ENCODE measurements at regions not wholly inside any gene's neighbourhood (a gene's known extent, or its start where the extent isn't known, plus 50 kb on each side); places are given as distances from the start of the nearest gene placed in this dataset.

- H3K27ac Mint-ChIP-seq: no peak overlapping the region
- CTCF ChIA-PET: no interaction called here
Observed at GRCh38 chr5:121279801-121280200, 571.9 kb upstream of the FTMT start.

DNA sequence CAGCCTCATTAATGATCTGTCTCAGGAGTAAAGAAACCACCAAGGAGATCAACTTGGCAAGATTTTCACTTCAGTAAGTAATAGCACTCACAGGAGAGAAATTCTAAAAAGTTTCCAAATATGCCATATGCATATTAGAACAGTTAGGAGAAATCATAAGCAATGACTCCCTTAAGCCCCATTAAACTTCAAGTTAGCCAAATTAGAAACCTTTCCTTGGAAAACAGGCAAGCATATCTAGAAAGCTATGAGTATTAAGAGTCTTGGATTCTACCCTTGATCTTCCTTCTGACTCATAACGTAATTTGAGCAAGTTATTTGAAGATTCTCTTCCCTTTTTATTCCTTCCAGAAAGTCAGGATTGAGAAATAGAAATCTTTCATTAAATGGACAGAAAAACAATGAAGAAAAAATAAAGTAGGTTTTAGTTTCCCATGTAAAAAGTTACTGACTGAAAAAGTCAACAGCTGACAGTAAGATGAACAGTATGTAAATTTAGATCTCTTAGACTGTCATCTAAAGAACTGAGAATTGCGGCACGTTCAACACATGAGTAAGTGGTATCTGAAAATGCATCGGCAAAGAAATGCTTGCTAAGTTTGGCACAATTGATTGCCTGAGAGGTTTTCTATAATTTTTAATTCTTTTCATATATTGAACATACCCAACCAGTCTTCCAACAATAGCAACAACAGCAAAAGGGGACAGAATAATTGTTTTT, 565.7 kb upstream of the FTMT start:
- H3K9me3 Mint-ChIP-seq: peaks cover 6% of the 10 kb centered on the region
- H3K27ac Mint-ChIP-seq: no peak overlapping the region
- H3K27me3 Mint-ChIP-seq: no peaks in the 10 kb centered on the region
- no peak for DNase-seq
- CTCF ChIA-PET: no interaction called here
- H3K4me1 Mint-ChIP-seq: no peaks in the 10 kb centered on the region
- no peaks in the 10 kb centered on the region for H3K36me3 Mint-ChIP-seq (ENCODE audit: low read depth)
- H3K4me3 Mint-ChIP-seq: no peak overlapping the region
- POLR2A ChIA-PET: no interaction called here

More at GRCh38 chr5:121279801-121280200, 571.9 kb upstream of the FTMT start:
- H3K4me1 Mint-ChIP-seq: no peaks in the 10 kb centered on the region
- no peak overlapping the region for H3K4me3 Mint-ChIP-seq
- POLR2A ChIA-PET: no interaction called here
- H3K36me3 Mint-ChIP-seq (ENCODE audit: low read depth): no peaks in the 10 kb centered on the region
- no peak for DNase-seq
- peaks cover 2% of the 10 kb centered on the region for H3K9me3 Mint-ChIP-seq
- H3K27me3 Mint-ChIP-seq: no peaks in the 10 kb centered on the region

DNA sequence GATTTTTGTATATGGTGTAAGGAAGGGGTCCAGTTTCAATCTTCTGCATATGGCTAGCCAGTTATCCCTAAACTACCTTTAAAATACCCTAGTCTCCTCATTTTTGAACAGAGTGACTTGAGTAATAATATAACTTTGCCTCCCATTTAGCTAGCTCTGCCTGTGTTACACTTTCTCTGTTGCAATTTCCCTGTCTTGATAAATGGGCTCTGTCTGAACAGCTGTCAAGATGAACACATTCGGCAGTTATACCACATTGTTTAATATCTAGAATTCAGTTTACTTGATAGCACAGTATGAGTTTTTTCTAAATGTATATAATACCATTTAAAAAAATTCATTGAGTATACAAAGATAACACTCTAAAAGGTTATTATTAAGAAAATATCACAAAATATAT, 562.9 kb upstream of the FTMT start:
- Mint-ChIP-seq H3K36me3 (ENCODE audit: low read depth) (no peaks in the 10 kb centered on the region), H3K9me3 (peaks cover 9% of the 10 kb centered on the region), H3K27me3 (no peaks in the 10 kb centered on the region), H3K27ac (no peak overlapping the region), H3K4me1 (no peaks in the 10 kb centered on the region), H3K4me3 (no peak overlapping the region)
- CTCF ChIA-PET: no interaction called here
- POLR2A ChIA-PET: no interaction called here
- DNase-seq: no peak

GRCh38 chr5:121292664-121293063, 559.0 kb upstream of the FTMT start:
- H3K4me1 Mint-ChIP-seq: no peaks in the 10 kb centered on the region
- no peak overlapping the region for H3K27ac Mint-ChIP-seq
- CTCF ChIA-PET: no interaction called here
- H3K4me3 Mint-ChIP-seq: no peak overlapping the region
- H3K36me3 Mint-ChIP-seq (ENCODE audit: low read depth): no peaks in the 10 kb centered on the region
- POLR2A ChIA-PET: no interaction called here
- no peaks in the 10 kb centered on the region for H3K27me3 Mint-ChIP-seq
- peaks cover 6% of the 10 kb centered on the region for H3K9me3 Mint-ChIP-seq
- no peak for DNase-seq

DNA sequence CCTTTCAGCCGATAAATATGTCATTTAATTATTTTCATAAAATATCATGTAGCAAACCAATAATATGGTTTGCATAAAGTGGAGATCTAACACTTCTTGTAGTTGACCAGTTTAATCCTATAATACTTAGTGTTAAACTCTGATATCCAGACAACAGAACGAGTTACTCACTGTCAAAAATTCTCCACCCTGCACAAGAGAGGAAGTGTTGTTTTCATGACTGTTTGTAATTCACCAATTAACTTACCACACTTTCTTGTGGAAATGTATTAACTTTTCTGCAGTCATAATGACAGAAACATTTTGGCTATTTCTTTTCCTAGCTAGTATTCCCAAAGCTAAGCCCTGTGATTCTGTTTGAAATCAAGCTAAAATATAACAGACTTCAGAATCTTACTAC, 555.3 kb upstream of the FTMT start:
- CTCF ChIA-PET: no interaction called here
- Mint-ChIP-seq H3K4me1 (no peaks in the 10 kb centered on the region), H3K4me3 (no peak overlapping the region), H3K36me3 (ENCODE audit: low read depth) (no peaks in the 10 kb centered on the region), H3K27ac (no peak overlapping the region), H3K9me3 (no peaks in the 10 kb centered on the region), H3K27me3 (no peaks in the 10 kb centered on the region)
- POLR2A ChIA-PET: no interaction called here
- DNase-seq: no peak

DNA sequence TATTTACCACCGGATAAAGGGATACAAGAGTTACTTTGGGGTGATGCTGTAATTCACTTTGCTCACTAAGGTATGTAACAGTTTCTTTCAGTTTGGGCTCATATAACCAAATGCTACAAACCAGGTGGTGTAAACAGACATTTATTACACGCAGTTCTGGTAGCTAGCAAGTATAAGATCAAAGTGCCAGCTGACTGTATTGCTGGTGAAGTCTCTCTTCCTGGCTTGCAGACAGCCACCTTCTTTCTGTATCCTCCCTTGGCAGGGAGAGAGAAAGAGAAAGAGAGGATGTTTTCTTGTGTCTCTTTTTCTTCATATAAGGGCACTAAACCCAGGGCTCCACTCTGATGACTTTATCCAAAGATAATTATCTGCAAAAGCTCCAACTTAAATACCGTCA, 552.5 kb upstream of the FTMT start:
- no peak overlapping the region for H3K4me3 Mint-ChIP-seq
- H3K4me1 Mint-ChIP-seq: no peaks in the 10 kb centered on the region
- POLR2A ChIA-PET: no interaction called here
- no peaks in the 10 kb centered on the region for H3K9me3 Mint-ChIP-seq
- CTCF ChIA-PET: no interaction called here
- no peaks in the 10 kb centered on the region for H3K27me3 Mint-ChIP-seq
- H3K27ac Mint-ChIP-seq: no peak overlapping the region
- no peaks in the 10 kb centered on the region for H3K36me3 Mint-ChIP-seq (ENCODE audit: low read depth)
- DNase-seq: no peak

GRCh38 chr5:121304838-121305237, 546.8 kb upstream of the FTMT start:
- Mint-ChIP-seq H3K9me3 (peaks cover 1% of the 10 kb centered on the region), H3K27me3 (no peaks in the 10 kb centered on the region), H3K36me3 (ENCODE audit: low read depth) (no peaks in the 10 kb centered on the region), H3K4me3 (no peak overlapping the region), H3K27ac (no peak overlapping the region), H3K4me1 (no peaks in the 10 kb centered on the region)
- POLR2A ChIA-PET: no interaction called here
- CTCF ChIA-PET: no interaction called here
- DNase-seq: no peak

- Mint-ChIP-seq H3K36me3 (ENCODE audit: low read depth) (no peaks in the 10 kb centered on the region), H3K4me3 (no peak overlapping the region), H3K9me3 (peaks cover 23% of the 10 kb centered on the region), H3K4me1 (no peaks in the 10 kb centered on the region), H3K27me3 (no peaks in the 10 kb centered on the region), H3K27ac (no peak overlapping the region)
- POLR2A ChIA-PET: no interaction called here
- CTCF ChIA-PET: no interaction called here
- no peak for DNase-seq
Observed at GRCh38 chr5:121313886-121314285, 537.8 kb upstream of the FTMT start.

- Mint-ChIP-seq H3K36me3 (ENCODE audit: low read depth) (no peaks in the 10 kb centered on the region), H3K9me3 (peaks cover 17% of the 10 kb centered on the region), H3K4me1 (no peaks in the 10 kb centered on the region), H3K27me3 (no peaks in the 10 kb centered on the region), H3K4me3 (no peak overlapping the region), H3K27ac (no peak overlapping the region)
- CTCF ChIA-PET: no interaction called here
- no peak for DNase-seq
- POLR2A ChIA-PET: no interaction called here
Observed at GRCh38 chr5:121315786-121316185, 535.9 kb upstream of the FTMT start.

- CTCF ChIA-PET: no interaction called here
- H3K27me3 Mint-ChIP-seq: no peaks in the 10 kb centered on the region
- H3K4me3 Mint-ChIP-seq: no peak overlapping the region
- no peak overlapping the region for H3K27ac Mint-ChIP-seq
- no peaks in the 10 kb centered on the region for H3K36me3 Mint-ChIP-seq (ENCODE audit: low read depth)
- POLR2A ChIA-PET: no interaction called here
- no peaks in the 10 kb centered on the region for H3K4me1 Mint-ChIP-seq
- H3K9me3 Mint-ChIP-seq: peaks cover 13% of the 10 kb centered on the region
- no peak for DNase-seq
Observed at GRCh38 chr5:121319292-121319691, 532.4 kb upstream of the FTMT start.

GRCh38 chr5:121325930-121326329, 525.8 kb upstream of the FTMT start:
- Mint-ChIP-seq H3K4me1 (no peaks in the 10 kb centered on the region), H3K27me3 (no peaks in the 10 kb centered on the region), H3K4me3 (no peak overlapping the region), H3K27ac (no peak overlapping the region), H3K36me3 (ENCODE audit: low read depth) (no peaks in the 10 kb centered on the region), H3K9me3 (no peaks in the 10 kb centered on the region)
- ChIA-PET POLR2A (no interaction called here), CTCF (no interaction called here)
- DNase-seq: no peak

DNA sequence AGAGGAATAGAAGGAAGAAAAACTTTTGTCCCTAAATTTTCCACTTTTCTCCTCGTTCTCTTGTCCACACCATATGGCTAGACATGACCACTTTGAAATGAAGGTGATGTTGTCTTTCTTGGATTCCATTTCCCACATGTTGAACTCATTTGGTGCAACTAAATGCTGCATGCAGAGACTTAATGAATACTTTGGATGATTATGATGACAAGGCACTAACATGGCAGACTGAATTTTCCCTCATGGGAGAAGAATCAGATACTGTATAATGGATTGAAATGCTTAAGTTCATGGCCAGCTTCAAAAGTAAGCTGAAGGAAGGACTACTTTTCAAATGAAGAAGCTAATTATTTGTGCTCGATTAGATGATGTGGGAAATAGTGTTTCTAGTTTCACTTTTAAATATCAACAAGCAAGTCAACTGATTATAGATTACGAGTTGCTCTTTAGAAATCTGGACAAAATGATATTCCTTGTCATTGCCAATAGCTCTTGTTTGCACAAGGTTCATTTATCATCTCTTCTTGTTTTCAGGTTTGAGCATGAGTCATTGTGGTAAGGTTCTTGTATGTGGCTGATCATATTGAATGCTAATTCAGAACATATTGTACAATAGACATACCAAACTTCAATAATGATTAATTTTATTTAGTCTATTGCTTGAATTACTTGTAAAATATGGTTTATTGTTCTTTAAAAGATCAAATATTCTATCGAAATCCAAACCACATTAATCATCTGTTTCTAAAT, 501.3 kb upstream of the FTMT start:
- Mint-ChIP-seq H3K36me3 (ENCODE audit: low read depth) (no peaks in the 10 kb centered on the region), H3K4me3 (no peak overlapping the region), H3K27ac (no peak overlapping the region), H3K4me1 (no peaks in the 10 kb centered on the region), H3K9me3 (peaks cover 7% of the 10 kb centered on the region), H3K27me3 (no peaks in the 10 kb centered on the region)
- no peak for DNase-seq
- ChIA-PET CTCF (no interaction called here), POLR2A (no interaction called here)

- no peaks in the 10 kb centered on the region for H3K4me1 Mint-ChIP-seq
- H3K27me3 Mint-ChIP-seq: no peaks in the 10 kb centered on the region
- no peak overlapping the region for H3K4me3 Mint-ChIP-seq
- no peaks in the 10 kb centered on the region for H3K36me3 Mint-ChIP-seq (ENCODE audit: low read depth)
- no peak overlapping the region for H3K27ac Mint-ChIP-seq
- DNase-seq: no peak
- ChIA-PET POLR2A (no interaction called here), CTCF (no interaction called here)
- H3K9me3 Mint-ChIP-seq: peaks cover 3% of the 10 kb centered on the region
Observed at GRCh38 chr5:121366515-121366914, 485.2 kb upstream of the FTMT start.

- H3K4me1 Mint-ChIP-seq: no peaks in the 10 kb centered on the region
- peaks cover 3% of the 10 kb centered on the region for H3K9me3 Mint-ChIP-seq
- ChIA-PET CTCF (no interaction called here), POLR2A (no interaction called here)
- H3K4me3 Mint-ChIP-seq: no peak overlapping the region
- H3K36me3 Mint-ChIP-seq (ENCODE audit: low read depth): no peaks in the 10 kb centered on the region
- no peaks in the 10 kb centered on the region for H3K27me3 Mint-ChIP-seq
- H3K27ac Mint-ChIP-seq: no peak overlapping the region
- no peak for DNase-seq
Observed at GRCh38 chr5:121373371-121373770, 478.3 kb upstream of the FTMT start.

All from activated CD4-positive, alpha-beta memory T cell treated with anti-CD3 and anti-CD28 coated beads, Interleukin-2, amount 10 ng/mL, durations not matched to agents 7 days and 5 days (primary cell).